ENCODE measurements at regions not wholly inside any gene's neighbourhood (a gene's known extent, or its start where the extent isn't known, plus 50 kb on each side); places are given as distances from the start of the nearest gene placed in this dataset.

- Mint-ChIP-seq H3K4me3 (no peak overlapping the region), H3K9me3 (no peaks in the 10 kb centered on the region), H3K4me1 (peaks cover 2 to 7% (median 3%) of the 10 kb centered on the region in 3 donors), H3K36me3 (no peaks in the 10 kb centered on the region), H3K27me3 (peaks cover 18 to 33% of the 10 kb centered on the region in 2 donors), H3K27ac (no peak overlapping the region)
- Histone ChIP-seq H3K4me1 (ENCODE audit: control insufficient read depth in 1 of 2, extremely low read depth in 1 of 2, insufficient read depth in 2 of 2, low read length in 2 of 2) (peaks cover 0 to 4% of the 10 kb centered on the region in 2 experiments), H3K27ac (ENCODE audit: low read length) (no peak overlapping the region), H3K27me3 (replicated peaks in 1 of 2; ENCODE audit: control insufficient read depth in 2 of 2, extremely low read depth in 1 of 2, insufficient read depth in 2 of 2, low read length in 1 of 2) (peaks cover 0 to 54% of the 10 kb centered on the region in 2 experiments), H3K36me3 (ENCODE audit: control insufficient read depth in 2 of 2, extremely low read depth in 1 of 2, insufficient read depth in 1 of 2, low read length in 1 of 2) (no peaks in the 10 kb centered on the region), H3K9me3 (no peaks in the 10 kb centered on the region), H3K4me3 (ENCODE audit: control insufficient read depth in 1 of 2, extremely low read depth in 1 of 2, low read length in 1 of 2) (no peak overlapping the region)
- ChIA-PET POLR2A (no interaction called here), CTCF (interaction anchor here (0.5 to 0.7 kb wide), 5 partner anchors 12 to 1889 kb away, joined by 3 to 8 read pairs (median 4); no protein-coding TSS in a partner anchor)
- no peak for ATAC-seq (replicated peaks in 1 of 4)
- DNase-seq = no peak
- no CpG with 5 or more reads among the region's 2 CpGs for WGBS (ENCODE audit: insufficient coverage)
Observed at GRCh38 chr11:69887330-69887729, 68.1 kb upstream of the FGF3 start.

GRCh38 chr11:69887841-69888427 lies 68.7 kb upstream of the FGF3 start:
- 82% methylated on average over 8 of the region's 10 CpGs for WGBS (ENCODE audit: insufficient coverage)
- Mint-ChIP-seq H3K36me3 (no peaks in the 10 kb centered on the region), H3K9me3 (no peaks in the 10 kb centered on the region), H3K27me3 (peaks cover 24 to 39% of the 10 kb centered on the region in 2 donors), H3K27ac (no peak overlapping the region), H3K4me1 (peaks cover 2 to 7% (median 3%) of the 10 kb centered on the region in 3 donors), H3K4me3 (no peak overlapping the region)
- Histone ChIP-seq H3K36me3 (ENCODE audit: control insufficient read depth in 2 of 2, extremely low read depth in 1 of 2, insufficient read depth in 1 of 2, low read length in 1 of 2) (no peaks in the 10 kb centered on the region), H3K27me3 (replicated peaks in 1 of 2; ENCODE audit: control insufficient read depth in 2 of 2, extremely low read depth in 1 of 2, insufficient read depth in 2 of 2, low read length in 1 of 2) (peaks cover 0 to 54% of the 10 kb centered on the region in 2 experiments), H3K27ac (ENCODE audit: low read length) (no peak overlapping the region), H3K9me3 (no peaks in the 10 kb centered on the region), H3K4me1 (ENCODE audit: control insufficient read depth in 1 of 2, extremely low read depth in 1 of 2, insufficient read depth in 2 of 2, low read length in 2 of 2) (peaks cover 0 to 4% of the 10 kb centered on the region in 2 experiments), H3K4me3 (ENCODE audit: control insufficient read depth in 1 of 2, extremely low read depth in 1 of 2, low read length in 1 of 2) (no peak overlapping the region)
- POLR2A ChIA-PET = no interaction called here
- no peak for ATAC-seq (replicated peaks in 1 of 4)
- CTCF ChIA-PET = no interaction called here
- DNase-seq = no peak

- Histone ChIP-seq H3K36me3 (ENCODE audit: control insufficient read depth in 2 of 2, extremely low read depth in 1 of 2, insufficient read depth in 1 of 2, low read length in 1 of 2) (no peaks in the 10 kb centered on the region), H3K27me3 (replicated peaks in 1 of 2; ENCODE audit: control insufficient read depth in 2 of 2, extremely low read depth in 1 of 2, insufficient read depth in 2 of 2, low read length in 1 of 2) (peaks cover 0 to 54% of the 10 kb centered on the region in 2 experiments), H3K9me3 (no peaks in the 10 kb centered on the region), H3K27ac (ENCODE audit: low read length) (no peak overlapping the region), H3K4me1 (ENCODE audit: control insufficient read depth in 1 of 2, extremely low read depth in 1 of 2, insufficient read depth in 2 of 2, low read length in 2 of 2) (peaks cover 0 to 4% of the 10 kb centered on the region in 2 experiments), H3K4me3 (ENCODE audit: control insufficient read depth in 1 of 2, extremely low read depth in 1 of 2, low read length in 1 of 2) (no peak overlapping the region)
- ChIA-PET POLR2A (no interaction called here), CTCF (no interaction called here)
- no peaks in the 10 kb centered on the region for H3K36me3 Mint-ChIP-seq
- H3K4me1 Mint-ChIP-seq = peaks cover 2 to 7% (median 3%) of the 10 kb centered on the region in 3 donors
- no peak overlapping the region for H3K4me3 Mint-ChIP-seq
- ATAC-seq (replicated peaks in 1 of 4) (peak; percentile 50 to 64 (median 53)), DNase-seq (peak in 32 of 35 experiments; percentile 7 to 79 (median 52))
- 30% methylated on average over 13 of the region's 13 CpGs for WGBS (ENCODE audit: insufficient coverage)
- peaks cover 26 to 42% of the 10 kb centered on the region in 2 donors for H3K27me3 Mint-ChIP-seq
- no peaks in the 10 kb centered on the region for H3K9me3 Mint-ChIP-seq
- no peak overlapping the region for H3K27ac Mint-ChIP-seq
Observed at GRCh38 chr11:69888483-69889181, 69.4 kb upstream of the FGF3 start.

GRCh38 chr11:69889400-69890318 lies 70.4 kb upstream of the FGF3 start:
- Histone ChIP-seq H3K27me3 (replicated peaks in 1 of 2; ENCODE audit: control insufficient read depth in 2 of 2, extremely low read depth in 1 of 2, insufficient read depth in 2 of 2, low read length in 1 of 2) (peaks cover 0 to 52% of the 10 kb centered on the region in 2 experiments), H3K27ac (ENCODE audit: low read length) (no peak overlapping the region), H3K4me3 (ENCODE audit: control insufficient read depth in 1 of 2, extremely low read depth in 1 of 2, low read length in 1 of 2) (no peak overlapping the region), H3K36me3 (ENCODE audit: control insufficient read depth in 2 of 2, extremely low read depth in 1 of 2, insufficient read depth in 1 of 2, low read length in 1 of 2) (no peaks in the 10 kb centered on the region), H3K4me1 (ENCODE audit: control insufficient read depth in 1 of 2, extremely low read depth in 1 of 2, insufficient read depth in 2 of 2, low read length in 2 of 2) (peaks cover 0 to 4% of the 10 kb centered on the region in 2 experiments), H3K9me3 (no peaks in the 10 kb centered on the region)
- peaks cover 2 to 7% (median 3%) of the 10 kb centered on the region in 3 donors for H3K4me1 Mint-ChIP-seq
- POLR2A ChIA-PET = no interaction called here
- H3K27ac Mint-ChIP-seq = no peak overlapping the region
- no peaks in the 10 kb centered on the region for H3K36me3 Mint-ChIP-seq
- H3K27me3 Mint-ChIP-seq = peaks cover 26 to 50% of the 10 kb centered on the region in 2 donors
- ATAC-seq (replicated peaks in 1 of 4) = no peak
- H3K4me3 Mint-ChIP-seq = no peak overlapping the region
- H3K9me3 Mint-ChIP-seq = no peaks in the 10 kb centered on the region
- CTCF ChIA-PET = no interaction called here
- no peak for DNase-seq
- WGBS (ENCODE audit: insufficient coverage) = 39% methylated on average over 6 of the region's 27 CpGs

- Histone ChIP-seq H3K36me3 (ENCODE audit: control insufficient read depth in 2 of 2, extremely low read depth in 1 of 2, insufficient read depth in 1 of 2, low read length in 1 of 2) (no peaks in the 10 kb centered on the region), H3K4me3 (ENCODE audit: control insufficient read depth in 1 of 2, extremely low read depth in 1 of 2, low read length in 1 of 2) (no peak overlapping the region), H3K27ac (ENCODE audit: low read length) (no peak overlapping the region), H3K27me3 (replicated peaks in 1 of 2; ENCODE audit: control insufficient read depth in 2 of 2, extremely low read depth in 1 of 2, insufficient read depth in 2 of 2, low read length in 1 of 2) (peaks cover 0 to 59% of the 10 kb centered on the region in 2 experiments), H3K4me1 (ENCODE audit: control insufficient read depth in 1 of 2, extremely low read depth in 1 of 2, insufficient read depth in 2 of 2, low read length in 2 of 2) (peaks cover 0 to 4% of the 10 kb centered on the region in 2 experiments), H3K9me3 (no peaks in the 10 kb centered on the region)
- H3K4me1 Mint-ChIP-seq = peaks cover 2 to 7% (median 3%) of the 10 kb centered on the region in 3 donors
- H3K4me3 Mint-ChIP-seq = no peak overlapping the region
- H3K27me3 Mint-ChIP-seq = peaks cover 23 to 54% of the 10 kb centered on the region in 2 donors
- WGBS (ENCODE audit: insufficient coverage) = 94% methylated on average over 6 of the region's 6 CpGs
- DNase-seq = no peak
- no peak for ATAC-seq (replicated peaks in 1 of 4)
- CTCF ChIA-PET = interaction anchor here in 1 of 2 donors (0.6 kb wide), 1 partner anchor 865 kb away, joined by 8 read pairs; no protein-coding TSS in a partner anchor
- H3K27ac Mint-ChIP-seq = no peak overlapping the region
- no peaks in the 10 kb centered on the region for H3K9me3 Mint-ChIP-seq
- POLR2A ChIA-PET = no interaction called here
- no peaks in the 10 kb centered on the region for H3K36me3 Mint-ChIP-seq
Observed at GRCh38 chr11:69890476-69890875, 71.3 kb upstream of the FGF3 start.
